SK-N-SH (cell line): ENCODE measurements at regions not wholly inside any gene's neighbourhood (a gene's known extent, or its start where the extent isn't known, plus 50 kb on each side); places are given as distances from the start of the nearest gene placed in this dataset.

Experiments
- EZH2phosphoT487 ChIP-seq: fragments of 200-600 bp; sonication (generic); IDR thresholded peaks from 2 replicates; pipeline ENCODE4 v1.6.1; 2017; ENCODE audit warnings: low read depth, mixed run types, mild to moderate bottlenecking, antibody characterized with exemption, moderate library complexity, borderline replicate concordance
- JUND ChIP-seq: IDR thresholded peaks from 2 replicates; pipeline ENCODE4 v1.4.0; 2012
- POLR2AphosphoS5 ChIP-seq: IDR thresholded peaks from 2 replicates; pipeline ENCODE4 v1.6.1; 2012; ENCODE audit warnings: low read depth, low read length
- SIN3A ChIP-seq: IDR thresholded peaks from 2 replicates; pipeline ENCODE4 v1.6.1; 2012; ENCODE audit warnings: low read depth, mild to moderate bottlenecking, low read length, moderate library complexity, borderline replicate concordance
- TAF1 ChIP-seq: IDR thresholded peaks from 2 replicates; pipeline ENCODE4 v1.6.1; 2012; ENCODE audit warnings: low read depth, mild to moderate bottlenecking, low read length, moderate library complexity, borderline replicate concordance
- TF ChIP-seq, protein P1 (sequence below): fragments of 200-600 bp; sonication (generic); IDR thresholded peaks from 2 replicates; pipeline ENCODE4 v1.6.1; 2017; ENCODE audit warnings: antibody characterized with exemption, mild to moderate bottlenecking, moderate library complexity
- TF ChIP-seq, protein P2 (sequence below): fragments of 150-350 bp; IDR thresholded peaks from 2 replicates; pipeline ENCODE4 v1.6.1; 2017; ENCODE audit warnings: antibody characterized with exemption, low read length, low read depth, borderline replicate concordance
- TF ChIP-seq, protein P3 (sequence below): IDR thresholded peaks from 2 replicates; pipeline ENCODE4 v1.6.1; 2012; ENCODE audit warnings: mild to moderate bottlenecking, low read depth, low read length, moderate library complexity

DNA sequence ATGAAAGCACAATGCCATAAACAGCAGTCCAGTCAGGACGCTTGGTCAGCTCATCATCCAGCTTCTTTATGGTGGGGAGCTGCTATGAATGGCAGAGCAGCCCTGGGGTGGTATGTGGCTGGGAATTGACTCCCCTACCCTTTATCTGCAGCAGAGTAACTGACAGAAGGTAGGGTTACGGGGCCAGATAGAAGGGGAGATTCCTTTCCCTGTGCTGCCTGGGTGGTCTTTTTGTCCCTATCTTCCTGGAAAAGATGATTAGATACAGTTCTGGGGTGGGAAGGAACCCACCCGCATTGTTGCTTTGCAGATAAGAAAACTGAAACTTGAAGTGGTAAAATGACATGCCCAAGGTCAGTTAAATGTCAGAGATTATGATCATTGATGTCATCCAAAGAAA is 405.5 kb downstream of the ARHGEF28 start:
- TF ChIP-seq, protein P1, sequence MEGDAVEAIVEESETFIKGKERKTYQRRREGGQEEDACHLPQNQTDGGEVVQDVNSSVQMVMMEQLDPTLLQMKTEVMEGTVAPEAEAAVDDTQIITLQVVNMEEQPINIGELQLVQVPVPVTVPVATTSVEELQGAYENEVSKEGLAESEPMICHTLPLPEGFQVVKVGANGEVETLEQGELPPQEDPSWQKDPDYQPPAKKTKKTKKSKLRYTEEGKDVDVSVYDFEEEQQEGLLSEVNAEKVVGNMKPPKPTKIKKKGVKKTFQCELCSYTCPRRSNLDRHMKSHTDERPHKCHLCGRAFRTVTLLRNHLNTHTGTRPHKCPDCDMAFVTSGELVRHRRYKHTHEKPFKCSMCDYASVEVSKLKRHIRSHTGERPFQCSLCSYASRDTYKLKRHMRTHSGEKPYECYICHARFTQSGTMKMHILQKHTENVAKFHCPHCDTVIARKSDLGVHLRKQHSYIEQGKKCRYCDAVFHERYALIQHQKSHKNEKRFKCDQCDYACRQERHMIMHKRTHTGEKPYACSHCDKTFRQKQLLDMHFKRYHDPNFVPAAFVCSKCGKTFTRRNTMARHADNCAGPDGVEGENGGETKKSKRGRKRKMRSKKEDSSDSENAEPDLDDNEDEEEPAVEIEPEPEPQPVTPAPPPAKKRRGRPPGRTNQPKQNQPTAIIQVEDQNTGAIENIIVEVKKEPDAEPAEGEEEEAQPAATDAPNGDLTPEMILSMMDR: no peak
- TF ChIP-seq SIN3A: no peak
- no peak for TF ChIP-seq POLR2AphosphoS5
- TF ChIP-seq, protein P2, sequence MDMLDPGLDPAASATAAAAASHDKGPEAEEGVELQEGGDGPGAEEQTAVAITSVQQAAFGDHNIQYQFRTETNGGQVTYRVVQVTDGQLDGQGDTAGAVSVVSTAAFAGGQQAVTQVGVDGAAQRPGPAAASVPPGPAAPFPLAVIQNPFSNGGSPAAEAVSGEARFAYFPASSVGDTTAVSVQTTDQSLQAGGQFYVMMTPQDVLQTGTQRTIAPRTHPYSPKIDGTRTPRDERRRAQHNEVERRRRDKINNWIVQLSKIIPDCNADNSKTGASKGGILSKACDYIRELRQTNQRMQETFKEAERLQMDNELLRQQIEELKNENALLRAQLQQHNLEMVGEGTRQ: no peak
- TF ChIP-seq JUND: no peak
- TF ChIP-seq TAF1: no peak
- TF ChIP-seq, protein P3, sequence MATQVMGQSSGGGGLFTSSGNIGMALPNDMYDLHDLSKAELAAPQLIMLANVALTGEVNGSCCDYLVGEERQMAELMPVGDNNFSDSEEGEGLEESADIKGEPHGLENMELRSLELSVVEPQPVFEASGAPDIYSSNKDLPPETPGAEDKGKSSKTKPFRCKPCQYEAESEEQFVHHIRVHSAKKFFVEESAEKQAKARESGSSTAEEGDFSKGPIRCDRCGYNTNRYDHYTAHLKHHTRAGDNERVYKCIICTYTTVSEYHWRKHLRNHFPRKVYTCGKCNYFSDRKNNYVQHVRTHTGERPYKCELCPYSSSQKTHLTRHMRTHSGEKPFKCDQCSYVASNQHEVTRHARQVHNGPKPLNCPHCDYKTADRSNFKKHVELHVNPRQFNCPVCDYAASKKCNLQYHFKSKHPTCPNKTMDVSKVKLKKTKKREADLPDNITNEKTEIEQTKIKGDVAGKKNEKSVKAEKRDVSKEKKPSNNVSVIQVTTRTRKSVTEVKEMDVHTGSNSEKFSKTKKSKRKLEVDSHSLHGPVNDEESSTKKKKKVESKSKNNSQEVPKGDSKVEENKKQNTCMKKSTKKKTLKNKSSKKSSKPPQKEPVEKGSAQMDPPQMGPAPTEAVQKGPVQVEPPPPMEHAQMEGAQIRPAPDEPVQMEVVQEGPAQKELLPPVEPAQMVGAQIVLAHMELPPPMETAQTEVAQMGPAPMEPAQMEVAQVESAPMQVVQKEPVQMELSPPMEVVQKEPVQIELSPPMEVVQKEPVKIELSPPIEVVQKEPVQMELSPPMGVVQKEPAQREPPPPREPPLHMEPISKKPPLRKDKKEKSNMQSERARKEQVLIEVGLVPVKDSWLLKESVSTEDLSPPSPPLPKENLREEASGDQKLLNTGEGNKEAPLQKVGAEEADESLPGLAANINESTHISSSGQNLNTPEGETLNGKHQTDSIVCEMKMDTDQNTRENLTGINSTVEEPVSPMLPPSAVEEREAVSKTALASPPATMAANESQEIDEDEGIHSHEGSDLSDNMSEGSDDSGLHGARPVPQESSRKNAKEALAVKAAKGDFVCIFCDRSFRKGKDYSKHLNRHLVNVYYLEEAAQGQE: no peak
- no peak for TF ChIP-seq EZH2phosphoT487
